Stimulated activated naive CD8-positive, alpha-beta T cell treated with anti-CD3 and anti-CD28 coated beads, Interleukin-15, Interleukin-2, amounts not matched to agents 100 ng/mL and 50 ng/mL, for 24 hours (primary cell): ENCODE measurements at regions not wholly inside any gene's neighbourhood (a gene's known extent, or its start where the extent isn't known, plus 50 kb on each side); places are given as distances from the start of the nearest gene placed in this dataset.
"Not testable (repeated sequence)": the region's sequence is repeated elsewhere in the genome, so short reads cannot be mapped to it uniquely, and the experiment has no call there.

ENCODE experiments used
- H3K27ac Mint-ChIP-seq: one replicate; pipeline ENCODE4 v1.8.0; 2021; ENCODE audit warnings: mild to moderate bottlenecking, mixed read lengths
- H3K27me3 Mint-ChIP-seq: one replicate; pipeline ENCODE4 v1.8.0; 2021; ENCODE audit warnings: mixed read lengths
- H3K36me3 Mint-ChIP-seq: one replicate; pipeline ENCODE4 v1.8.0; 2021; ENCODE audit warnings: low read depth, mixed read lengths
- H3K4me1 Mint-ChIP-seq: one replicate; pipeline ENCODE4 v1.8.0; 2021; ENCODE audit warnings: low read depth, mixed read lengths
- H3K4me3 Mint-ChIP-seq: one replicate; pipeline ENCODE4 v1.8.0; 2021; ENCODE audit warnings: mild to moderate bottlenecking, mixed read lengths
- H3K9me3 Mint-ChIP-seq: one replicate; pipeline ENCODE4 v1.8.0; 2021; ENCODE audit warnings: mixed read lengths

GRCh38 chr4:128646893-128647292 lies 162.6 kb upstream of the JADE1 start:
- H3K4me3 Mint-ChIP-seq, H3K4me1 Mint-ChIP-seq, H3K27me3 Mint-ChIP-seq, H3K9me3 Mint-ChIP-seq, H3K27ac Mint-ChIP-seq, H3K36me3 Mint-ChIP-seq: not testable (repeated sequence)

- not testable (repeated sequence) for H3K9me3 Mint-ChIP-seq, H3K27ac Mint-ChIP-seq, H3K4me1 Mint-ChIP-seq, H3K4me3 Mint-ChIP-seq, H3K36me3 Mint-ChIP-seq, H3K27me3 Mint-ChIP-seq
Measured at GRCh38 chr4:128644693-128645654, 164.5 kb upstream of the JADE1 start.

- H3K4me1 Mint-ChIP-seq, H3K27ac Mint-ChIP-seq, H3K9me3 Mint-ChIP-seq, H3K36me3 Mint-ChIP-seq, H3K4me3 Mint-ChIP-seq, H3K27me3 Mint-ChIP-seq: not testable (repeated sequence)
Measured at GRCh38 chr4:128644107-128644506, 165.4 kb upstream of the JADE1 start.

- not testable (repeated sequence) for H3K36me3 Mint-ChIP-seq
Measured at GRCh38 chr4:128641566-128641965, 167.9 kb upstream of the JADE1 start.

GRCh38 chr4:128639541-128640270 lies 169.8 kb upstream of the JADE1 start:
- H3K27ac Mint-ChIP-seq = no peak overlapping the region
- H3K9me3 Mint-ChIP-seq = peaks cover 4% of the 10 kb centered on the region
- no peaks in the 10 kb centered on the region for H3K4me1 Mint-ChIP-seq
- H3K36me3 Mint-ChIP-seq = no peaks in the 10 kb centered on the region
- peaks cover 3% of the 10 kb centered on the region for H3K27me3 Mint-ChIP-seq
- no peak overlapping the region for H3K4me3 Mint-ChIP-seq

More at GRCh38 chr4:128641566-128641965, 167.9 kb upstream of the JADE1 start:
- not testable (repeated sequence) for H3K27me3 Mint-ChIP-seq, H3K4me1 Mint-ChIP-seq, H3K27ac Mint-ChIP-seq, H3K9me3 Mint-ChIP-seq, H3K4me3 Mint-ChIP-seq

GRCh38 chr4:128636906-128637305 lies 172.6 kb upstream of the JADE1 start:
- peaks cover 4% of the 10 kb centered on the region for H3K9me3 Mint-ChIP-seq
- no peak overlapping the region for H3K27ac Mint-ChIP-seq
- peaks cover 3% of the 10 kb centered on the region for H3K27me3 Mint-ChIP-seq
- H3K4me3 Mint-ChIP-seq = no peak overlapping the region
- no peaks in the 10 kb centered on the region for H3K36me3 Mint-ChIP-seq
- no peaks in the 10 kb centered on the region for H3K4me1 Mint-ChIP-seq

- Mint-ChIP-seq H3K36me3 (no peaks in the 10 kb centered on the region), H3K27ac (no peak overlapping the region), H3K27me3 (peaks cover 3% of the 10 kb centered on the region), H3K4me1 (no peaks in the 10 kb centered on the region), H3K4me3 (no peak overlapping the region), H3K9me3 (peaks cover 4% of the 10 kb centered on the region)
Measured at GRCh38 chr4:128635955-128636560, 173.4 kb upstream of the JADE1 start.

GRCh38 chr4:128635141-128635954 lies 174.2 kb upstream of the JADE1 start:
- H3K9me3 Mint-ChIP-seq = peaks cover 4% of the 10 kb centered on the region
- H3K27me3 Mint-ChIP-seq = peaks cover 3% of the 10 kb centered on the region
- H3K4me3 Mint-ChIP-seq = no peak overlapping the region
- H3K36me3 Mint-ChIP-seq = no peaks in the 10 kb centered on the region
- no peak overlapping the region for H3K27ac Mint-ChIP-seq
- no peaks in the 10 kb centered on the region for H3K4me1 Mint-ChIP-seq

GRCh38 chr4:128633067-128633466 lies 176.4 kb upstream of the JADE1 start:
- Mint-ChIP-seq H3K27me3 (peaks cover 3% of the 10 kb centered on the region), H3K4me3 (no peak overlapping the region), H3K9me3 (peaks cover 4% of the 10 kb centered on the region), H3K27ac (no peak overlapping the region), H3K36me3 (no peaks in the 10 kb centered on the region), H3K4me1 (no peaks in the 10 kb centered on the region)

GRCh38 chr4:128630871-128631270 lies 178.6 kb upstream of the JADE1 start:
- Mint-ChIP-seq H3K36me3 (no peaks in the 10 kb centered on the region), H3K9me3 (peaks cover 4% of the 10 kb centered on the region), H3K27ac (no peak overlapping the region), H3K4me3 (no peak overlapping the region), H3K4me1 (no peaks in the 10 kb centered on the region), H3K27me3 (peaks cover 3% of the 10 kb centered on the region)

- no peaks in the 10 kb centered on the region for H3K4me1 Mint-ChIP-seq
- no peak overlapping the region for H3K4me3 Mint-ChIP-seq
- no peaks in the 10 kb centered on the region for H3K36me3 Mint-ChIP-seq
- no peaks in the 10 kb centered on the region for H3K27me3 Mint-ChIP-seq
- peaks cover 6% of the 10 kb centered on the region for H3K9me3 Mint-ChIP-seq
- H3K27ac Mint-ChIP-seq = no peak overlapping the region
Measured at GRCh38 chr4:128623508-128624215, 185.8 kb upstream of the JADE1 start.

- not testable (repeated sequence) for H3K4me3 Mint-ChIP-seq, H3K36me3 Mint-ChIP-seq, H3K27me3 Mint-ChIP-seq, H3K9me3 Mint-ChIP-seq, H3K4me1 Mint-ChIP-seq, H3K27ac Mint-ChIP-seq
Measured at GRCh38 chr4:128620279-128620965, 189.1 kb upstream of the JADE1 start.

- Mint-ChIP-seq H3K27me3 (peaks cover 10% of the 10 kb centered on the region), H3K27ac (no peak overlapping the region), H3K9me3 (peaks cover 5% of the 10 kb centered on the region), H3K4me1 (no peaks in the 10 kb centered on the region), H3K4me3 (no peak overlapping the region), H3K36me3 (no peaks in the 10 kb centered on the region)
Measured at GRCh38 chr4:128615197-128615596, 194.3 kb upstream of the JADE1 start.

GRCh38 chr4:128608006-128608405 lies 201.5 kb upstream of the JADE1 start:
- Mint-ChIP-seq H3K27me3 (peaks cover 5% of the 10 kb centered on the region), H3K4me1 (no peaks in the 10 kb centered on the region), H3K4me3 (no peak overlapping the region), H3K36me3 (no peaks in the 10 kb centered on the region), H3K9me3 (no peaks in the 10 kb centered on the region), H3K27ac (no peak overlapping the region)
